ENCODE measurements at regions not wholly inside any gene's neighbourhood (a gene's known extent, or its start where the extent isn't known, plus 50 kb on each side); places are given as distances from the start of the nearest gene placed in this dataset.

GRCh38 chr6:119470893-119471542 lies 121.5 kb upstream of the MAN1A1 start:
- Histone ChIP-seq H3K27me3 (ENCODE audit: insufficient read depth, low read depth) (no peaks in the 10 kb centered on the region), H3K4me1 (ENCODE audit: low read depth, poor library complexity, severe bottlenecking) (peaks cover 19% of the 10 kb centered on the region), H3K9ac (no peak overlapping the region), H3K79me2 (ENCODE audit: insufficient read depth, low read depth) (no peaks in the 10 kb centered on the region), H3K36me3 (ENCODE audit: insufficient read depth) (no peaks in the 10 kb centered on the region), H3K4me2 (no peak overlapping the region), H4K20me1 (ENCODE audit: insufficient read depth) (no peaks in the 10 kb centered on the region), H2AFZ (ENCODE audit: low read depth) (no peak overlapping the region), H3K4me3 (IDR thresholded peaks at IDR 0.05; ENCODE audit: insufficient read depth, low read depth, low read length) (no peak overlapping the region), H3K27ac (no peak overlapping the region)
- TF ChIP-seq CTCF (conservative IDR thresholded peaks at IDR 0.05; ENCODE audit: low read depth, low read length): no peak

DNA sequence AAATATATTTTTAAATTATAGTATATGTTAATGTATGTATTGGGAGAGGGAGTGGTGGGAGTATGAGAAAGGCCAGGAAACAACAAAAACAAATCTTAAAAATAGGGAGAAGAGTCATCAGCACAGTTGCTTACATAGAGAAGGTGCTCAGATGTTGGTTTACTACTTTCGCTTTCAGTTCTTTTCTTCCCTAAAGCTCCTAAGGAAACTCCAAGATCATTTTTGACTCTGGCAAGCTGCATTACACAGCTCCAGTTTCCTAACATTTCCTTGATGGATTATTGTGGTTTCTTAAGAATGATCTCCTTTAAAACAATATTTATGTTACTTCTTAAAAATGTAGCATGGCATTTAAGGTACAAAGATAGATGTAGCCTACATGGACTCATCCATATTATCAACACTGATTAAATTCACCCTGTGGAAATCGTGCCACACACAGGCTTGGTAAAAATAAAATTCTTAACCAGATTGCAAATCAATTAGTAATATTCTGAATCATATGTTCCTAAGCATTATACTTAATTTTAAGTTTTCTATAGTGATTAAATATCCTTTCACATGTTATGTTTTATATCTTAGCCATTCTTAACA lies 118.0 kb upstream of the MAN1A1 start:
- Histone ChIP-seq H4K20me1 (ENCODE audit: insufficient read depth) (no peaks in the 10 kb centered on the region), H3K79me2 (ENCODE audit: insufficient read depth, low read depth) (no peaks in the 10 kb centered on the region), H3K4me2 (peak overlapping the region; percentile 54), H3K4me3 (IDR thresholded peaks at IDR 0.05; ENCODE audit: insufficient read depth, low read depth, low read length) (no peak overlapping the region), H3K27me3 (ENCODE audit: insufficient read depth, low read depth) (no peaks in the 10 kb centered on the region), H3K27ac (no peak overlapping the region), H3K4me1 (ENCODE audit: low read depth, poor library complexity, severe bottlenecking) (peaks cover 47% of the 10 kb centered on the region), H2AFZ (ENCODE audit: low read depth) (no peak overlapping the region; the same call in 1 of the 2 replicates), H3K36me3 (ENCODE audit: insufficient read depth) (no peaks in the 10 kb centered on the region), H3K9ac (no peak overlapping the region)
- no peak for TF ChIP-seq CTCF (conservative IDR thresholded peaks at IDR 0.05; ENCODE audit: low read depth, low read length)

GRCh38 chr6:119466226-119466625 lies 116.7 kb upstream of the MAN1A1 start:
- TF ChIP-seq CTCF (conservative IDR thresholded peaks at IDR 0.05; ENCODE audit: low read depth, low read length): no peak

GRCh38 chr6:119463081-119463626 lies 113.6 kb upstream of the MAN1A1 start:
- TF ChIP-seq CTCF (conservative IDR thresholded peaks at IDR 0.05; ENCODE audit: low read depth, low read length): no peak
- Histone ChIP-seq H4K20me1 (ENCODE audit: insufficient read depth) (no peaks in the 10 kb centered on the region), H3K4me3 (IDR thresholded peaks at IDR 0.05; ENCODE audit: insufficient read depth, low read depth, low read length) (no peak overlapping the region), H3K4me1 (ENCODE audit: low read depth, poor library complexity, severe bottlenecking) (peaks cover 91% of the 10 kb centered on the region), H3K36me3 (ENCODE audit: insufficient read depth) (no peaks in the 10 kb centered on the region), H3K4me2 (peak overlapping the region; percentile 87), H3K27ac (peak overlapping the region; percentile 89), H3K9ac (peak overlapping the region; percentile 46), H2AFZ (ENCODE audit: low read depth) (peak overlapping the region; percentile 58; the same call in 1 of the 2 replicates), H3K79me2 (ENCODE audit: insufficient read depth, low read depth) (no peaks in the 10 kb centered on the region), H3K27me3 (ENCODE audit: insufficient read depth, low read depth) (no peaks in the 10 kb centered on the region)

More at GRCh38 chr6:119466226-119466625, 116.7 kb upstream of the MAN1A1 start:
- Histone ChIP-seq H3K27me3 (ENCODE audit: insufficient read depth, low read depth) (no peaks in the 10 kb centered on the region), H3K4me2 (no peak overlapping the region), H3K27ac (no peak overlapping the region), H3K79me2 (ENCODE audit: insufficient read depth, low read depth) (no peaks in the 10 kb centered on the region), H3K9ac (no peak overlapping the region), H3K4me3 (IDR thresholded peaks at IDR 0.05; ENCODE audit: insufficient read depth, low read depth, low read length) (no peak overlapping the region), H2AFZ (ENCODE audit: low read depth) (no peak overlapping the region), H3K4me1 (ENCODE audit: low read depth, poor library complexity, severe bottlenecking) (peaks cover 61% of the 10 kb centered on the region), H3K36me3 (ENCODE audit: insufficient read depth) (no peaks in the 10 kb centered on the region), H4K20me1 (ENCODE audit: insufficient read depth) (no peaks in the 10 kb centered on the region)

Measured in KMS-11 (cell line).